ENCODE measurements at regions not wholly inside any gene's neighbourhood (a gene's known extent, or its start where the extent isn't known, plus 50 kb on each side); places are given as distances from the start of the nearest gene placed in this dataset.

GRCh38 chr16:86291491-86291890 is 218.8 kb upstream of the FOXF1 start:
- no peak for DNase-seq (ENCODE audit: low read depth)
- no peak for TF ChIP-seq CTCF (IDR thresholded peaks at IDR 0.05; ENCODE audit: control insufficient read depth, extremely low read depth, insufficient read depth)
- H3K4me3 ChIP-seq (ENCODE audit: low read depth, low read length): no peak overlapping the region

GRCh38 chr16:86292171-86292775 is 218.1 kb upstream of the FOXF1 start:
- no peak for TF ChIP-seq CTCF (IDR thresholded peaks at IDR 0.05; ENCODE audit: control insufficient read depth, extremely low read depth, insufficient read depth)
- no peak overlapping the region for H3K4me3 ChIP-seq (ENCODE audit: low read depth, low read length)
- DNase-seq (ENCODE audit: low read depth): no peak

GRCh38 chr16:86292942-86293341 is 217.4 kb upstream of the FOXF1 start:
- no peak for DNase-seq (ENCODE audit: low read depth)
- no peak overlapping the region for H3K4me3 ChIP-seq (ENCODE audit: low read depth, low read length)
- TF ChIP-seq CTCF (IDR thresholded peaks at IDR 0.05; ENCODE audit: control insufficient read depth, extremely low read depth, insufficient read depth): no peak

- DNase-seq (ENCODE audit: low read depth): no peak
- no peak for TF ChIP-seq CTCF (IDR thresholded peaks at IDR 0.05; ENCODE audit: control insufficient read depth, extremely low read depth, insufficient read depth)
- no peak overlapping the region for H3K4me3 ChIP-seq (ENCODE audit: low read depth, low read length)
Measured at GRCh38 chr16:86293906-86294305, 216.4 kb upstream of the FOXF1 start.

GRCh38 chr16:86294535-86295196 is 215.7 kb upstream of the FOXF1 start:
- no peak for DNase-seq (ENCODE audit: low read depth)
- H3K4me3 ChIP-seq (ENCODE audit: low read depth, low read length): no peak overlapping the region
- no peak for TF ChIP-seq CTCF (IDR thresholded peaks at IDR 0.05; ENCODE audit: control insufficient read depth, extremely low read depth, insufficient read depth)

GRCh38 chr16:86296256-86296655 is 214.1 kb upstream of the FOXF1 start:
- no peak for TF ChIP-seq CTCF (IDR thresholded peaks at IDR 0.05; ENCODE audit: control insufficient read depth, extremely low read depth, insufficient read depth)
- H3K4me3 ChIP-seq (ENCODE audit: low read depth, low read length): no peak overlapping the region
- DNase-seq (ENCODE audit: low read depth): no peak

GRCh38 chr16:86297391-86297790 is 212.9 kb upstream of the FOXF1 start:
- no peak for TF ChIP-seq CTCF (IDR thresholded peaks at IDR 0.05; ENCODE audit: control insufficient read depth, extremely low read depth, insufficient read depth)
- no peak for DNase-seq (ENCODE audit: low read depth)
- no peak overlapping the region for H3K4me3 ChIP-seq (ENCODE audit: low read depth, low read length)
